GM11168 (cell line): ENCODE measurements at regions not wholly inside any gene's neighbourhood (a gene's known extent, or its start where the extent isn't known, plus 50 kb on each side); places are given as distances from the start of the nearest gene placed in this dataset.

Source experiments
- in situ Hi-C: fragments of 300-500 bp; cut with MboI; formaldehyde crosslinking; loops from one replicate; pipeline ENCODE4 v1.12.0; 2022; ENCODE audit warnings: low sequenced_read_pairs; ENCODE audit not compliant: unreplicated experiment

DNA sequence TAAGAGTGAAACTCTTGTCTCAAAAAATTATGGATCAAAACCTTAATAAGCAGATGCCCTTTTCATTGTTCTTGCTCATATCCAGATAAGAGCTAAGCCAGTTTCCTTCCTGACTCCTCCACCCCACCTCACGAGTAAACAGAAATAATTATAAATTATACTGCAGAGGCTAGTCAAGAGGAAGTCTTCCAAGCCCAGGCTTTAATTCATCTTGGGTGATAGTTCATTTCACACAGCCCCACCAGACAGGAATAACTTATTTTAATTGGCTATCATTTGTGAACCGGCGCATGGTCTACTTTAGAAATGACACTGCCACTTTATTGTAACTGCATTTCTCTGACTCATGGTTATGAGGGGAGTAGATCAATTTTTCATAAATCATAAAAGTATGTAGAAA, 102.0 kb downstream of the BTBD3 start:
- in situ Hi-C loops, result no loop called here

- in situ Hi-C loops, result no loop called here
Observed at GRCh38 chr20:12020846-12021245, 103.2 kb downstream of the BTBD3 start.

GRCh38 chr20:12022126-12022525, 104.4 kb downstream of the BTBD3 start:
- in situ Hi-C loops, result no loop called here

DNA sequence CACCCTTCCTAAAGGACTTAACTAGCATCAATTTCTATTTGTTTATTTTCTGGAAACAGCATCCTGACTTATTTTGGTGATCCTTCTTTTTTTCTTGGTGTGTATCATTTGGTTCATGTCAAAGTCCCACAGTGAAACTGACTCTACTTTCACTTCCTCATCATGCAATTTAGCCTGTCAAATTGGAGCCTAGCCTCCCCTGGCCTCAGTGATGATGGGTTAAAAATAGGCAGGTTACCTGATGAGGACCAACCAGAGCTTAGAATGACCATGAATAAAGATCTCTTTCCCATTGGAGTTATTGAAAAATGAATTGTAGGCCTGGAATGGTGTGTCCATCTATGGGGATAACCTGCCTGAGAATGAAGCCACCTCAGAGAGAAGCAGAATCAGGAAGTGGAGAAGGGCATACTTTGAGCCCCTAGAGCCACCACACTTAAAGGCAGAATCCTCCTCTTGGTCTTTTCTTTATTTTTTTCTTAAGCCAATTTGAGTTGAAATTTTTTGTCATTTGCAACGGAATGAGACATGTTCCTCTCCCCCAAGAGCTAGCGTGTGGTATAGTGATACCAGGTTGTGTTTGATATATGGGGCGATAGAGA, 105.6 kb downstream of the BTBD3 start:
- in situ Hi-C loops, result no loop called here

GRCh38 chr20:12028771-12029170, 111.1 kb downstream of the BTBD3 start:
- in situ Hi-C loops, result no loop called here

GRCh38 chr20:12030470-12030869, 112.8 kb downstream of the BTBD3 start:
- in situ Hi-C loops, result no loop called here

- in situ Hi-C loops, result no loop called here
Observed at GRCh38 chr20:12036142-12036541, 118.4 kb downstream of the BTBD3 start.

- in situ Hi-C loops, result no loop called here
Observed at GRCh38 chr20:12037521-12037920, 119.8 kb downstream of the BTBD3 start.

- in situ Hi-C loops, result no loop called here
Observed at GRCh38 chr20:12040261-12040660, 122.6 kb downstream of the BTBD3 start.

- in situ Hi-C loops, result no loop called here
Observed at GRCh38 chr20:12044969-12045368, 127.3 kb downstream of the BTBD3 start.

DNA sequence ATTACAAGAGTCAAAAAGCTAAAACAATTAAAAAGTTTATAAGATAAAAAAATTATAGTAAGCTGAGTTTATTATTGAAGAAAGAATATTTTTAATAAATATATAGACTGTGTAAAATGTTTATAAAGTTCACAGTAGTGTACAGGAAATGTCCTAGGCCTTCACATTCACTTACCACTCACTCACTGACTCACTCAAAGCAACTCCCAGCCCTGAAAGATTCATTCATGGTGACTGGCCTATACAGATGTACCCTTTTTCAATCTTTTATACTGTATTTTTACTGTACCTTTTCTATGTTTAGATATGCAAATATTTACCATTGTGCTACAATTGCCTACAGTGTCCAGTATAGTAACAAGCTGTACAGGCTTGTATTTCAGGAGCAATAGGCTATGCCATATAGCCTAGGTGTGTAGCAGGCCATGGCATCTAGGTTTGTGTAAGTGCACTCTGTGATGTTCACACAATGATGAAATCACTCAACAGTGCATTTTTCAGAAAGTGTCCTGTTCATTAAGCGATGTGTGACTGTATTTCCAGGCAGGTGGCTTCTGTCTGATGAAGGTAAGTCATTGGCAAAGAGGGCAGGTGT, 130.2 kb downstream of the BTBD3 start:
- in situ Hi-C loops, result no loop called here

- in situ Hi-C loops, result no loop called here
Observed at GRCh38 chr20:12049125-12049524, 131.4 kb downstream of the BTBD3 start.

- in situ Hi-C loops, result no loop called here
Observed at GRCh38 chr20:12051206-12052163, 133.8 kb downstream of the BTBD3 start.

GRCh38 chr20:12053353-12053752, 135.7 kb downstream of the BTBD3 start:
- in situ Hi-C loops, result no loop called here

DNA sequence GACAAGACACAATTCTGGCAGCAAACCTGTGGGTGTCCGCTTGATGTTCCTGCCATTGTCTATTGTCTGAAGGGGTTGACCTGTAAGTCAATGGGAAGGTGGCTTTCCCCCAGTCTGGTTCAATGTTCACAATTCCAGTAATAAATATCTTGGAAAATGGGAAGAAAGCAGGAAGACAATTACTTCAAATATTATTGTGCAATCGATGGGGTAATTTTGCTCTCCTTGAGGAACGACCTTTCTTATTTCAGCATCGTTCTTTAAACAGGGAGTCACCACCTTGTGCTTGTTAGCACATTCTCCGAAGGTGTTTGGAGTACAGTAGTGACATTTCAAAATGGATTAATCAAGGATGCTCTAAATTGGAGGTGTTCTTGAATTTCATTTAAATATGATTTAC, 136.9 kb downstream of the BTBD3 start:
- in situ Hi-C loops, result no loop called here

- in situ Hi-C loops, result no loop called here
Observed at GRCh38 chr20:12055161-12055560, 137.5 kb downstream of the BTBD3 start.

DNA sequence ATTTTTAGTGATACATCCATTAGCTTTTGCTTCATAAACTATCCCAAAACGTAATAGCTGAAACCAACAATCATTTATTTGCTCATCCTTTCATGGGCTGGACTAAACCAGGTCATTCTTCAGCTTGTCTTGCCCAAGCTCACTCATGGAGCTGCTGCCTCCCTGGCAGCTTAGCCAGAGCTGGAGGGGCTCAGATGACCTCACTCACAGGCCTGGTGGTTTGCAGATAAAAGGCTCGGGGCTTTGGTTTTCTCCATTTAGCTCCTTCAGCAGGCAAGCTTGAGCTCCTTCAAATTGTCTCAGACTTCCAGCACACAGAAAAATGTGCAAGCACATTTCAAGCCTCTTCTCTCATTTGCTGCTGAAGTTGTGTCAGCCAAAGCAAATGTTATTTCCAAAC, 139.1 kb downstream of the BTBD3 start:
- in situ Hi-C loops, result no loop called here

DNA sequence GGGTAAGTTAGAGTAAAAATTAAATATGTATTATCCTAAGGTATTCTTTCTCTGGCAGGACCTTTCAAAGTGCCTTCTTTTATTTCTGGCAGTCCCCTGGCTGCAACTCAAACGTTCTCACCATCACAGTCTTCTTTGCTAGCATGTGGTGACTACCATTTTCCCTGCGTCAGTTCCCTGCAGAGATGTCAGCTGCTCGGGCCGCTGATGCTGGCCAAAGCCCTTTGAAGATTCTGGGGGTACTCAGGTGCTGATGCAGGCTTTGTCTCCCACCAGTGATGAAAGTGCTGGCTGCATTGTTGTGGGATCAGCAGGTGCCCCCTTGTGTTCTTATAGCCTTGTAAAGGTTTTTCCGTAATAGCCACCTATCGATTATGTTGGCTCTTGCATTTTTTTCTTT, 140.1 kb downstream of the BTBD3 start:
- in situ Hi-C loops, result no loop called here

- in situ Hi-C loops, result no loop called here
Observed at GRCh38 chr20:12058216-12058615, 140.5 kb downstream of the BTBD3 start.

DNA sequence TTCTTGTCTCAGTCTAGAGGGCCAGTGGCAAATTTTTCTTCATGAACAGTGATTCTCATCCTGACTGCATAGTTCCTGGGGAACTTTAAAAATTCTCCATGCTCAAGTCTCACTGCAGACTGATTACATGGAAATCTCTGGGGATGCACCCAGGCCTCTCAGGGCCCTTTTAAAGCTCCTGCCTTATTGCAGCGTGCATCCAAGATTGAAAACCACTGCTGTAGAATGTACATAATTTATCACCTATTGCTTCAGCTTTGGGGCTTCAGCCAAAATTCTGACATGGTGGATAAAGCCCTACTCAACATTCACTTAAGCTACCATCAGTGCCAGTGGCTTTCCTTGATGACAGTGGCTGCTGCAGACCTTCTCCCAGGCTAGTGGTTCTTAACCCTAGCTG, 143.8 kb downstream of the BTBD3 start:
- in situ Hi-C loops, result no loop called here

DNA sequence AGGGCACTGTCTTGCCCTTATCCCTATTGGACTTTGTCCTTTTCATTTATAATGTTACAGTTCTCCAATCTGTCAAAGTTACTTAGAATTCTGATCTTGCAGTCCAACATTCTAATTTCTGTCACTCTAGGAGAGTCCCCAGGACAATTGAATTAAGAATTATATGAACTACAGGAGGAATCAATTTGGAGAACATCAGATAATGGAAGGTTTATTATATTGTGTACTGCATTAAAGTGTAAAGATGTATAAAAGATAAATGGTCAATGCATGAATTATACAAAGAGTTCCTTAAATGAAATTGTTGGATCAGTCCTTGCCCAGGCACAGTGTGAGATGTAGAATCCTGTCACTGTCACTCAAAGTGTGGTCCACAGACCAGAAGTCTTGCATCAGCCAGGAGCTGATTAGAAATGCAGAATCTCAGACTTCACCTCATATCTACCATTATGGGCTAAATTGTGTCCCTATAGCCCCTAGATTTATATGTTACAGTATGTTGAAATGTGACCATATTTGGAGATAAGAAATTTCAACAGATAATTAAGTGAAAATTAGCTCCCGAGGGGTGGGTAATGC, 145.5 kb downstream of the BTBD3 start:
- in situ Hi-C loops, result no loop called here
